Esophagus squamous epithelium (tissue), 5 donors: ENCODE measurements at regions not wholly inside any gene's neighbourhood (a gene's known extent, or its start where the extent isn't known, plus 50 kb on each side); places are given as distances from the start of the nearest gene placed in this dataset.

ENCODE experiments used
- DNase-seq: peaks from one replicate; lab custom pipeline; 2025; lab: John Stamatoyannopoulos, UW
- H3K27ac ChIP-seq, 4 donors: fragments of 200-600 bp; sonication (generic); one replicate each; pipeline ENCODE4 v1.5.1; 2016 to 2019; ENCODE audit warnings: mild to moderate bottlenecking in 1 of 4
- H3K27me3 ChIP-seq, 4 donors: fragments of 200-600 bp; sonication (generic); 1 replicate in 3 of 4; 2 replicates in 1 of 4; pipeline versions ENCODE4 v1.5.1 to v1.6.0; 2017 to 2021; ENCODE audit warnings: antibody characterized with exemption in 1 of 4
- H3K36me3 ChIP-seq, 3 donors: fragments of 200-600 bp; sonication (generic); one replicate each; pipeline ENCODE4 v1.5.1; 2016 to 2019
- H3K4me1 ChIP-seq, 3 donors: fragments of 200-600 bp; sonication (generic); one replicate each; pipeline ENCODE4 v1.5.1; 2017 to 2019
- H3K4me3 ChIP-seq, 4 donors: fragments of 200-600 bp; sonication (generic); 1 replicate in 3 of 4; 2 replicates in 1 of 4; pipeline ENCODE4 v1.5.1; 2016 to 2019; ENCODE audit warnings: mild to moderate bottlenecking in 2 of 4, moderate library complexity in 1 of 4
- H3K9me3 ChIP-seq, 3 donors: fragments of 200-600 bp; sonication (generic); one replicate each; pipeline ENCODE4 v1.5.1; 2016 to 2019
- POLR2A ChIP-seq, 4 donors: fragments of 450-650 bp; IDR thresholded peaks; one replicate each; pipeline ENCODE4 v1.6.1; 2017; ENCODE audit warnings: antibody characterized with exemption in 4 of 4, mild to moderate bottlenecking in 4 of 4, moderate library complexity in 3 of 4
- WGBS, 2 donors: methylation state at CpG; one replicate each; pipeline ENCODE4 v1.1.5; 2018; 5-methylcytosine and 5-hydroxymethylcytosine counted together
- intact Hi-C: fragments of 100-400 bp; cut with DNase I; formaldehyde crosslinking; loops from one replicate; pipeline ENCODE4 v1.15.0; 2022
- TF ChIP-seq, protein P1 (sequence below), 6 experiments: fragments of 450-650 bp in 4 of 6; fragments of 200-600 bp in 2 of 6; sonication (generic) in 2 of 6; IDR thresholded peaks; one replicate each; pipeline ENCODE4 v1.5.1; 2016 to 2019; ENCODE audit warnings: antibody characterized with exemption in 6 of 6, mild to moderate bottlenecking in 4 of 6, moderate library complexity in 4 of 6
- donor health status: DM: yes; HTN: yes; CAD: no.

DNA sequence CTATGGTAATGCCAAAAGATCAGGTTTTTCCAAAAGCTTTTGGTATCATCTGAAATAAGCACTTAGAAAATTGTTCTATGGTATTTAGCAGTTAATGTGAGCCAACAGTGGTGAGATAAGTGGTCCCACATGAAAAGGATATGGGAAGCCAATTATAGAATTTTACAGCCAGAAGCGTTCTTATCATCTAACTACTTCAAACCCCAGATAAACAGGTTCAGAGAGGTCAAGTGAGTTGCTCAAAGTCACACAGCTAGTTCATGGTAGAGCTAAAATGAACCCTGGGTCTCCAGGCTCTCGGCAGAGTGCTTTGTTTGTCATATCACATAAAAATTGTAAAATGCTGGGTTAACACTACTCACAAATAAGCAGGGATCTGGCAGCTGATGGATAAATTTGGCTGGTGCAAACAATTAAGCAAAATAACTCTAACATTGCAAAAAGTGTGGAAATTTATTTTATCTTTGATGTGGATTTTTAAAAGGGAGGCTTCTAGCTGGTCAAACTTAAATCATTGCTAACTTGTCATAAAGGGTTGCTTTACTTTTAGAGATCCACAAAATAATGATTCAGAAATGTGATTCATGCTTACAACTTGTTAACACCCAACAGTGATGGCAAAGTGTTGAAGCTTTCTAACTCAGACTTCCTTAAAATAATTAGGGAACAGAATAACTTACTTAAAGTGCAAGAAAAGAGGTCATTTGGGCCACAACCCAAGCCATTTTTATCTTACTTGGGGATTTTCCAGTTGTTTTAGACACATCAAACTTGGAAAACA is 202.8 kb upstream of the TBC1D5 start:
- TF ChIP-seq, protein P1, sequence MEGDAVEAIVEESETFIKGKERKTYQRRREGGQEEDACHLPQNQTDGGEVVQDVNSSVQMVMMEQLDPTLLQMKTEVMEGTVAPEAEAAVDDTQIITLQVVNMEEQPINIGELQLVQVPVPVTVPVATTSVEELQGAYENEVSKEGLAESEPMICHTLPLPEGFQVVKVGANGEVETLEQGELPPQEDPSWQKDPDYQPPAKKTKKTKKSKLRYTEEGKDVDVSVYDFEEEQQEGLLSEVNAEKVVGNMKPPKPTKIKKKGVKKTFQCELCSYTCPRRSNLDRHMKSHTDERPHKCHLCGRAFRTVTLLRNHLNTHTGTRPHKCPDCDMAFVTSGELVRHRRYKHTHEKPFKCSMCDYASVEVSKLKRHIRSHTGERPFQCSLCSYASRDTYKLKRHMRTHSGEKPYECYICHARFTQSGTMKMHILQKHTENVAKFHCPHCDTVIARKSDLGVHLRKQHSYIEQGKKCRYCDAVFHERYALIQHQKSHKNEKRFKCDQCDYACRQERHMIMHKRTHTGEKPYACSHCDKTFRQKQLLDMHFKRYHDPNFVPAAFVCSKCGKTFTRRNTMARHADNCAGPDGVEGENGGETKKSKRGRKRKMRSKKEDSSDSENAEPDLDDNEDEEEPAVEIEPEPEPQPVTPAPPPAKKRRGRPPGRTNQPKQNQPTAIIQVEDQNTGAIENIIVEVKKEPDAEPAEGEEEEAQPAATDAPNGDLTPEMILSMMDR (IDR thresholded peaks at IDR 0.05) = no peak
- TF ChIP-seq POLR2A (IDR thresholded peaks at IDR 0.05) = no peak
- H3K9me3 ChIP-seq = no peaks in the 10 kb centered on the region
- intact Hi-C loops = no loop called here
- no peaks in the 10 kb centered on the region for H3K4me1 ChIP-seq
- no peak overlapping the region for H3K27ac ChIP-seq
- WGBS, 2 donors = 75 to 77% methylated on average over 2 of the region's 2 CpGs
- no peaks in the 10 kb centered on the region for H3K36me3 ChIP-seq
- no peaks in the 10 kb centered on the region for H3K27me3 ChIP-seq
- no peak overlapping the region for H3K4me3 ChIP-seq
- DNase-seq = no peak

DNA sequence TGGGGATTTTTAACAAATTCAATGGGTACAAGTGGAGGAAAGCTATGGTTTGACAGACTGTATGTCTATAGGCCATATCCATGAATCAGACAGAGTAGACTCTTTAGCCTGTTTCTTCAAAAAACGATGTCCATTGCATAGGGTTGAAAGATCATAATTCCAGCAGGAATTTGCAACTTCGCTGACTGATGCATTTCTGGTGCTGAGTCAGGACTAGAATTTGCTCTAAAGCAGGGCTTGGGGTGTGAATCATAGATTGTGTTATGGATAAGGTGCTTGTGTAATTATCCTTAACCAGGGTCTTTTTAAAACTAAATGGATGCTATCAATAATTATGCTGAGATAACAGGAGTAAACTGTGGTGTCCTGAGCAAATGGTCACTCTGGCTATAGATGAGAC is 200.4 kb upstream of the TBC1D5 start:
- no peak for DNase-seq
- TF ChIP-seq, protein P1 (IDR thresholded peaks at IDR 0.05) = no peak
- 70 to 71% methylated on average over 2 of the region's 2 CpGs for WGBS, 2 donors
- Histone ChIP-seq H3K36me3 (no peaks in the 10 kb centered on the region), H3K4me3 (no peak overlapping the region), H3K9me3 (no peaks in the 10 kb centered on the region), H3K4me1 (no peaks in the 10 kb centered on the region), H3K27ac (no peak overlapping the region), H3K27me3 (no peaks in the 10 kb centered on the region)
- intact Hi-C loops = no loop called here

DNA sequence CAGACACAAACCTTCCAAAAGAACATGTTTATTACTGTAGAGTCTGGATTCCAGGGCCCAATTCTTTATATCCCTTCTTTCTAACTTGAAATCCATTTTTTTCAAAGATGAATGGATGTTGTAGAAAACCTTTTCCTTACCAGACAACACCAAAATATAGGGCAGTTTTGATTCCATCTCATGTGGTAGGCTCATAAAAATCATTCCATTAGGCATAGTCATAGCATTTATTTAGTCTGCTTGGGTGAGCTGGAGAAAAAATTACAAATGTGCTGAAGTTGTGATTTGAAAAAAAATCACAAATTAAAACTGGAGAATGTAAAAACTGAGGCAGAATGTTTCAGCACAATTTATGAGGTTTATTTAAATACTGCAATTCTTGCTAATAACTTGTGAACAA is 199.3 kb upstream of the TBC1D5 start:
- intact Hi-C loops = no loop called here
- TF ChIP-seq POLR2A (IDR thresholded peaks at IDR 0.05) = no peak
- TF ChIP-seq, protein P1 (IDR thresholded peaks at IDR 0.05) = no peak
- Histone ChIP-seq H3K9me3 (no peaks in the 10 kb centered on the region), H3K4me3 (no peak overlapping the region), H3K27ac (no peak overlapping the region), H3K4me1 (no peaks in the 10 kb centered on the region), H3K36me3 (no peaks in the 10 kb centered on the region), H3K27me3 (no peaks in the 10 kb centered on the region)
- no peak for DNase-seq

DNA sequence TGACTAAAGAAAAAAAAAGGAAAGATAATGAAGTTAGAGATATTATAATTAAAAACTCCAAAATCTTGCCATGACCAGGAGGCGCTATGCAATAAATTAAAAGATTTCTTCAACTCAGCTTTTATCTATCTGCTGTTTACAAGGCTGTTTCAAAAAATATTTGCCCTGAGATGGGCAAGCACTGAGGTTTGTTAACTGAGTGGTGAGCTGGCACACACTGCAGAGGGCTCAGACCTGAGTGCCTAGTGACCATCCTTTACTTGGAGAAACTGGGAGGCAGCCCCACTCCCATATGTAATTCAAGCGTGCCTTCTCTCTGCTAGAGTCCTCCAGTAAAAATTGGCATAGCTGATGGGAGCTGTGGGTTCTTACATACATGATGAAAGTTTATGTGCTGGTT is 198.7 kb upstream of the TBC1D5 start:
- no peak for DNase-seq
- TF ChIP-seq POLR2A (IDR thresholded peaks at IDR 0.05) = no peak
- TF ChIP-seq, protein P1 (IDR thresholded peaks at IDR 0.05) = no peak
- 85 to 88% methylated on average over 2 of the region's 2 CpGs for WGBS, 2 donors
- Histone ChIP-seq H3K27me3 (no peaks in the 10 kb centered on the region), H3K4me3 (no peak overlapping the region), H3K9me3 (no peaks in the 10 kb centered on the region), H3K4me1 (no peaks in the 10 kb centered on the region), H3K27ac (no peak overlapping the region), H3K36me3 (no peaks in the 10 kb centered on the region)
- intact Hi-C loops = no loop called here

DNA sequence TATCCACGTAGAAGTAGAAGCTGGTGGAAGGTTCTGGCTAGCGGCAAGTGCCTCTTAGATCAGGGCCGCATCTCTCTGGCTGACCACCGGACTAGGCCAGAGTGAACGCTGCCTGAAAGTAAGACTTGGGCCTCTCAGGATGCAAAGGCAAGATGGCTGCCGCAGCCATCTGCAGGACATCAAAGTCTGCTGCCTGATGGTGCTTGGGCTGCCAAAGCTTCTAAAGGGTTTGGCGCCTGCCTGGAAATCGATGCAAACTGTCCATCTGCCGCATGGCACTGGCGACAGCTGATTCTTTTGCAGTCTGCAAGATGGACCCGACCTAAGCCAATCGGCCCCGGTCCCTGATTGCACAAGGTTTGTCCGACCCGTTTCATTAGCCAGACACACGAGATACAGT is 196.7 kb upstream of the TBC1D5 start:
- Histone ChIP-seq H3K9me3 (no peaks in the 10 kb centered on the region), H3K4me1 (no peaks in the 10 kb centered on the region), H3K36me3 (no peaks in the 10 kb centered on the region), H3K4me3 (no peak overlapping the region), H3K27me3 (no peaks in the 10 kb centered on the region), H3K27ac (no peak overlapping the region)
- TF ChIP-seq, protein P1 (IDR thresholded peaks at IDR 0.05) = no peak
- TF ChIP-seq POLR2A (IDR thresholded peaks at IDR 0.05) = no peak
- WGBS, 2 donors = 92 to 96% methylated on average over 14 to 16 of the region's 16 CpGs
- intact Hi-C loops = no loop called here
- DNase-seq = no peak
